ENCODE measurements at regions not wholly inside any gene's neighbourhood (a gene's known extent, or its start where the extent isn't known, plus 50 kb on each side); places are given as distances from the start of the nearest gene placed in this dataset.

DNA sequence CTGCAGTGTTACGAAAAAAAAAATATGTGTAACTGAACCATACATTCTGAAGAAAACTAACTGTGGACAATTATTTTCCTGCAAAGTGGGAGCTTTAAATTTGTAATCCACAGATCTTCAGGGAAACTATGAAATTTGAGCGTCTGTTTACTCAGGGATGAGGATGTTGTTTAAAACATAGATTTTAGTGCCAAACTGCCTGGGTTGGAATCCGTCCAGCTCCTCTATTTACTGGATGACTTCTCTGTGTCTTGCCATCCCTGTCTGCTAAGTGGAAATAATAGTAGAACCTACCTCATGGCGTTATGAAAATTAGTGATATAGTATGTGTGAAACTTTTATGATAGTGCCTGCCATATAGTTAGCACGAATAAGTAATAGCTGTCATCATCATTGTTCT lies 666.5 kb downstream of the SQOR start:
- DNase-seq (no peak), ATAC-seq (ENCODE audit: low FRiP score) (no peak)
- H3K27ac ChIP-seq (ENCODE audit: low read depth in 1 of 2, low read length in 2 of 2), result no peak overlapping the region
- H3K27me3 ChIP-seq (ENCODE audit: control insufficient read depth in 1 of 2, insufficient read depth in 2 of 2, low read length in 1 of 2), result no peaks in the 10 kb centered on the region
- no peaks in the 10 kb centered on the region for H3K36me3 ChIP-seq (ENCODE audit: control insufficient read depth in 1 of 2, insufficient read depth in 2 of 2, low read length in 1 of 2)
- intact Hi-C loops (cut with DNase I), result no loop called here
- no peak overlapping the region for H3K4me3 ChIP-seq (ENCODE audit: low read length in 2 of 2)
- peaks cover 0 to 2% of the 10 kb centered on the region in 2 donors for H3K4me1 ChIP-seq (ENCODE audit: control insufficient read depth in 1 of 2, insufficient read depth in 2 of 2, low read length in 2 of 2)
- no peaks in the 10 kb centered on the region for H3K9me3 ChIP-seq (ENCODE audit: control insufficient read depth, low read length)
- WGBS, 2 donors, result 81 to 90% methylated on average over 5 of the region's 5 CpGs

DNA sequence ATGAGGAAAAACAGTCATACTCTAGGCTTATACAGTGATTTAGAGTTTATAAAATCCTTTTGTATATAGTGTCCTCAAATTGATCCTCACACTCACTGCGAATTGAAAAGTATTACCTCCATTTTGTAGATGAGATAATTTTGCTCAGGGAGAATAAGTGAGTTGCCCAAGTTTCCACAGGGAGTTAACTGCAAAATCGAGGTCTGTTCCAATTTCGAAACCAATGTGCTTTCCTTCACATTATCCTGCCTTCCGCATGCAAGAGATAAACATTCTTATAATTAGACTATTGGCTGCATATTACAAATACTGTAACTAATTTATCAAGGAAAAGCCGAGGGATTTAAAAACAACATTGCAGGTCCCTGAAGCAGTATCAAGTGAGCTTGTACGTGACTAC lies 667.0 kb downstream of the SQOR start:
- intact Hi-C loops (cut with DNase I), result no loop called here
- H3K27me3 ChIP-seq (ENCODE audit: control insufficient read depth in 1 of 2, insufficient read depth in 2 of 2, low read length in 1 of 2), result no peaks in the 10 kb centered on the region
- no peak for DNase-seq
- H3K36me3 ChIP-seq (ENCODE audit: control insufficient read depth in 1 of 2, insufficient read depth in 2 of 2, low read length in 1 of 2), result no peaks in the 10 kb centered on the region
- no peak overlapping the region for H3K27ac ChIP-seq (ENCODE audit: low read depth in 1 of 2, low read length in 2 of 2)
- 63 to 76% methylated on average over 6 of the region's 6 CpGs for WGBS, 2 donors
- no peaks in the 10 kb centered on the region for H3K9me3 ChIP-seq (ENCODE audit: control insufficient read depth, low read length)
- ATAC-seq (ENCODE audit: low FRiP score), result no peak
- H3K4me3 ChIP-seq (ENCODE audit: low read length in 2 of 2), result no peak overlapping the region
- H3K4me1 ChIP-seq (ENCODE audit: control insufficient read depth in 1 of 2, insufficient read depth in 2 of 2, low read length in 2 of 2), result peaks cover 0 to 2% of the 10 kb centered on the region in 2 donors

DNA sequence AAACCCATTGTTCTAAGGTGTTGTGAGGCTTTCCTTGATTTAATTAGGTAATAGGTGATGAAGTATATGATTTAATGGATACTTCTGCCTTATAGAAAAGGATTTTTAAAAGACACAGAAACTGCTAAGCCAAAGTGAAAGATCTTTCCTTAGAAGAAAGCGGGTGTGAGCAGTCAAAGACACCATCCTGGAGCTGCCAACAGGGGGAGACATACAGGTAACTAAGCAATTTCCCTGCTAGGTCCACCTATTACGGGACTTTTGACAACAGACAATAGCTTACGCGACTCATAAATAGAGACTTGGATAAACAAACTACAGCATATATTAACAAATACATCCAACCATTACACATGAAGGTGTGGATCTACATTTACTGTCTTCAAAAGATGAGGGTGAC lies 669.5 kb downstream of the SQOR start:
- ATAC-seq (ENCODE audit: low FRiP score) (no peak), DNase-seq (no peak)
- Histone ChIP-seq H3K4me3 (ENCODE audit: low read length in 2 of 2) (no peak overlapping the region), H3K4me1 (ENCODE audit: control insufficient read depth in 1 of 2, insufficient read depth in 2 of 2, low read length in 2 of 2) (no peaks in the 10 kb centered on the region), H3K9me3 (ENCODE audit: control insufficient read depth, low read length) (no peaks in the 10 kb centered on the region), H3K27me3 (ENCODE audit: control insufficient read depth in 1 of 2, insufficient read depth in 2 of 2, low read length in 1 of 2) (no peaks in the 10 kb centered on the region), H3K27ac (ENCODE audit: low read depth in 1 of 2, low read length in 2 of 2) (no peak overlapping the region), H3K36me3 (ENCODE audit: control insufficient read depth in 1 of 2, insufficient read depth in 2 of 2, low read length in 1 of 2) (no peaks in the 10 kb centered on the region)
- WGBS, 2 donors, result 91 to 93% methylated on average over 4 of the region's 4 CpGs
- intact Hi-C loops (cut with DNase I), result no loop called here

DNA sequence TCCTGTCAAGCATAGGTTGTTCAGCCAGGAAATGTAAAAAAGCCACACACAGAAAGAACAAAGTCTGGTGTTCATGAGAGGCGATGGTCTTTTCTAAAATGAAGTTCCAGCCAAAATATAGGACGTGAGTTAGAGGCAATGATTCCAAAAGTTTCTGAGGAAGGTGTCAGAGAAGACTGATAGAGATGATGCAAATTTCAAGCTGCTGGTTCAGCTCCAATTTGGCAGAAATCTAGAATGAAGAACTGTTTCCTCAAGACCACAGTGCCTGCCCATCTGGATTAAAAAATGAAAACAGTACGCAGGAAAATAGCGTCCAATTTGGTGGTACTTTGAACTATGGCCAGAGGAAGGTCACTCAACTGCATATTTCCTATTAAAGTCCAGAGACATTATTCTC lies 672.9 kb downstream of the SQOR start:
- H3K36me3 ChIP-seq (ENCODE audit: control insufficient read depth in 1 of 2, insufficient read depth in 2 of 2, low read length in 1 of 2), result no peaks in the 10 kb centered on the region
- intact Hi-C loops (cut with DNase I), result no loop called here

DNA sequence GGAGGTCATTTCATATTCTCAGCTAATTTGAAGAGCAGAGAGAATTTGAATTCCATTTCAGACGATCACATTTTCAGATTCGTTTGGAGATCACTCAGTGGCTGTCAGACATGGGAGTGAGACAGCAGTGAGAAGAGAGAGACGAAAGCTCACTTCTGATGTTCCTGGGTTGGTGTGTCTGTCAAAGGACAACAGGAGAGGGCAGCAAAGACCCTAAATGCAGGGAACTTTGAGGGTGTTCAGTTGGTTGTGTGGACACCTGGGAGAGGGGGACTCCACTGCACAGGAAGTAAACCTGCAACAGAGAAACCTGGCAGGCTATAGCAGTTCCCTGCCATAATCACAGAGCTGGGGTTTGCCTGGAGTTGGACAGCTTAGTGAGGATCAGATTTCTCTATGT lies 675.1 kb downstream of the SQOR start:
- WGBS, 2 donors, result 52 to 57% methylated on average over 3 of the region's 3 CpGs
- Histone ChIP-seq H3K4me1 (ENCODE audit: control insufficient read depth in 1 of 2, insufficient read depth in 2 of 2, low read length in 2 of 2) (no peaks in the 10 kb centered on the region), H3K27ac (ENCODE audit: low read depth in 1 of 2, low read length in 2 of 2) (no peak overlapping the region), H3K36me3 (ENCODE audit: control insufficient read depth in 1 of 2, insufficient read depth in 2 of 2, low read length in 1 of 2) (no peaks in the 10 kb centered on the region), H3K4me3 (ENCODE audit: low read length in 2 of 2) (no peak overlapping the region), H3K27me3 (ENCODE audit: control insufficient read depth in 1 of 2, insufficient read depth in 2 of 2, low read length in 1 of 2) (no peaks in the 10 kb centered on the region), H3K9me3 (ENCODE audit: control insufficient read depth, low read length) (no peaks in the 10 kb centered on the region)
- no peak for DNase-seq
- intact Hi-C loops (cut with DNase I), result loop anchor here in 1 of 2 donors (5.0 kb wide), 1 partner anchor 192 kb away; no protein-coding TSS in a partner anchor
- ATAC-seq (ENCODE audit: low FRiP score), result no peak

More for the DNA sequence above, 672.9 kb downstream of the SQOR start:
- no peaks in the 10 kb centered on the region for H3K4me1 ChIP-seq (ENCODE audit: control insufficient read depth in 1 of 2, insufficient read depth in 2 of 2, low read length in 2 of 2)
- DNase-seq, result no peak
- H3K9me3 ChIP-seq (ENCODE audit: control insufficient read depth, low read length), result no peaks in the 10 kb centered on the region
- H3K4me3 ChIP-seq (ENCODE audit: low read length in 2 of 2), result no peak overlapping the region
- 33 to 42% methylated on average over 4 of the region's 4 CpGs for WGBS, 2 donors
- H3K27ac ChIP-seq (ENCODE audit: low read depth in 1 of 2, low read length in 2 of 2), result no peak overlapping the region
- no peak for ATAC-seq (ENCODE audit: low FRiP score)
- H3K27me3 ChIP-seq (ENCODE audit: control insufficient read depth in 1 of 2, insufficient read depth in 2 of 2, low read length in 1 of 2), result no peaks in the 10 kb centered on the region

DNA sequence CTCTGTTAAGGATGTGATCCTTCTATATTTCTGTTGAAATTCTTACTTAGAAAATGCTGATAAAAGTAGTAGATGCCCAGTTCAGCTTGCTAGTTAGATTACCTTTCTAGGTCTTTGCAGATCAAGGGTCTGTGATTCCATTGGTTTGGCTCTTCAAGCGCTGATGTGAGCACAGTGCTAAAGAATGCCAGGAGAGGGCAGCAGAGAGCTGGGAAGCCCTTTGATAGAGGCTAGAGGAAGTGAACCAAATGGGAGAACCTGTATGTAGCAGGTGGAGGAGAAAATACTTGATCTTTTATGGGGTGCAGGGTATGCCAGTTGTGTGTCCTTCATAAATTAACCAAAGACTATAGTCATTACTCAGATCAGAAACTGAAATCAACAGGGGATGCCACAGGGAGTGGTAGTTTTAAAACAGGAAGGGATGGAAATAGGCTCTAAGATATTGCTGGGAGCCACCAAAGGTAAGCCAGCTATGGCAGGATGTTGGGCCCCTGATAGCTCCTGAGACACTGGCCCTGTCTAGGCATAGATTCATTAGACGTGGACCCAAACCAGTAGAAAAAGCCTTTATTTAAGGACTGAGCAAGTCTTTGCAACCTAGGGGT lies 677.4 kb downstream of the SQOR start:
- peak; percentile 83 for ATAC-seq (ENCODE audit: low FRiP score)
- intact Hi-C loops (cut with DNase I), result loop anchor here in 1 of 2 donors (5.0 kb wide), 1 partner anchor 190 kb away; no protein-coding TSS in a partner anchor
- Histone ChIP-seq H3K4me3 (ENCODE audit: low read length in 2 of 2) (no peak overlapping the region), H3K27me3 (ENCODE audit: control insufficient read depth in 1 of 2, insufficient read depth in 2 of 2, low read length in 1 of 2) (no peaks in the 10 kb centered on the region), H3K27ac (ENCODE audit: low read depth in 1 of 2, low read length in 2 of 2) (no peak overlapping the region), H3K9me3 (ENCODE audit: control insufficient read depth, low read length) (no peaks in the 10 kb centered on the region), H3K36me3 (ENCODE audit: control insufficient read depth in 1 of 2, insufficient read depth in 2 of 2, low read length in 1 of 2) (no peaks in the 10 kb centered on the region), H3K4me1 (ENCODE audit: control insufficient read depth in 1 of 2, insufficient read depth in 2 of 2, low read length in 2 of 2) (no peaks in the 10 kb centered on the region)
- 32 to 44% methylated on average over 2 of the region's 2 CpGs for WGBS, 2 donors
- DNase-seq, result peak; percentile 67 to 82

DNA sequence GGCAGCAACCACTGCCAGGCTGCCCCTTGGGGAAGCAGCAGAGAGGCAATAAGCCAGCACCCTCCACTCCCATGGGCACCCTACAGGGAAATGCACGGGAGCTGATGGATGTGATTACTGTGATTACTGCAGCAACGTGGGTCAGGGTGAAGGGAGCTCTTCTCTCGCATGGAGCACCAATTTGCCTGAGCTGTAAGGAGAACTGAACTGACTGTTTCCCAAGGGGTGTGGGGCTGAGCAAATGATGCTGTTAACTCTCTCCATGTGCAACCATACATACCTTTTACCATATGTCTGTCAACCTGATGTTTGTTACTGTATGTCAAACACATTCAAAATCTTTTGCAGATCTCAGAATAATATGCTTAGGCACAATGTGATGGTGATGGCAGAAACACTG lies 680.6 kb downstream of the SQOR start:
- DNase-seq (no peak), ATAC-seq (ENCODE audit: low FRiP score) (no peak)
- Histone ChIP-seq H3K27me3 (ENCODE audit: control insufficient read depth in 1 of 2, insufficient read depth in 2 of 2, low read length in 1 of 2) (no peaks in the 10 kb centered on the region), H3K4me1 (ENCODE audit: control insufficient read depth in 1 of 2, insufficient read depth in 2 of 2, low read length in 2 of 2) (no peaks in the 10 kb centered on the region), H3K27ac (ENCODE audit: low read depth in 1 of 2, low read length in 2 of 2) (no peak overlapping the region), H3K4me3 (ENCODE audit: low read length in 2 of 2) (no peak overlapping the region), H3K36me3 (ENCODE audit: control insufficient read depth in 1 of 2, insufficient read depth in 2 of 2, low read length in 1 of 2) (no peaks in the 10 kb centered on the region), H3K9me3 (ENCODE audit: control insufficient read depth, low read length) (no peaks in the 10 kb centered on the region)
- intact Hi-C loops (cut with DNase I), result no loop called here
- 29 to 39% methylated on average over 3 of the region's 3 CpGs for WGBS, 2 donors

DNA sequence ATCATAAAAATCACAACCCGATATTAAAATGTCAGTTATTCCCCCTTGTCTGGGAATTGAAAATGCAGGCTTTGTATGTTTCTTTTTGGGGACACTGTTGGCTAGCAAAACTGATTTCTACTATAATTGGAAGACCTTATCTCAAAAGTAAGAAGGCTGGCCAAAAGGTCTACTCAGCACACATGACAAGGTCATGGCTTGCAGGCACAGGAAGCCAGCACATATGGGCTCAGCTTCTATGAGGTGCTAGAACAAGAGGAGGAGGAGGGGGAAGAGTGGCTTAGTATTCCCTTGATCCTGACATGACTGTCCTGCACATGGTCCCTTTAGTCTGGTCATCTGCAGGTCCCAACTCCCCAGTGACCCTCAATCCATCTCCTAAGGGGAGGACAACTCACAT lies 681.2 kb downstream of the SQOR start:
- 0 to 11% methylated on average over 1 of the region's 1 CpG for WGBS, 2 donors
- H3K9me3 ChIP-seq (ENCODE audit: control insufficient read depth, low read length), result no peaks in the 10 kb centered on the region
- H3K4me1 ChIP-seq (ENCODE audit: control insufficient read depth in 1 of 2, insufficient read depth in 2 of 2, low read length in 2 of 2), result no peaks in the 10 kb centered on the region
- no peaks in the 10 kb centered on the region for H3K36me3 ChIP-seq (ENCODE audit: control insufficient read depth in 1 of 2, insufficient read depth in 2 of 2, low read length in 1 of 2)
- DNase-seq, result no peak
- H3K27ac ChIP-seq (ENCODE audit: low read depth in 1 of 2, low read length in 2 of 2), result no peak overlapping the region
- intact Hi-C loops (cut with DNase I), result no loop called here
- H3K4me3 ChIP-seq (ENCODE audit: low read length in 2 of 2), result no peak overlapping the region
- no peak for ATAC-seq (ENCODE audit: low FRiP score)
- H3K27me3 ChIP-seq (ENCODE audit: control insufficient read depth in 1 of 2, insufficient read depth in 2 of 2, low read length in 1 of 2), result no peaks in the 10 kb centered on the region

DNA sequence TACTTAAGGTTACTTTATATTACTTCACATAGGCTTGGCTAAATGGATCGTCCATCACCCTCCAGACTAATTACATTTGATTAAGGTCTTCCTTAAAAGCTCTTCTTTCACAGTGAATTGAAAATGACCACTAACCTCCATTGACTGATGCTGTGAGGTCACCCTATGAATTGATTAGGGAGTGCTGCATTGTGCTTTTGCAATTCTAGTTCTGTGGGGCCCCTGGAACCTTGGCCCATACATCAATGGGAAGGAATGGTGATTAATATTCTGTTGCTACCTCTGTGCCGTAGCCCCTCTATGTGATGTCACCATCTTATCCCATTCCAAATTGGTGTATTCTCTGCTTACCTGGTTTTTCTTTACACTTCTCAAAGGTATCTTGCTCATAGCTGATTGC lies 682.2 kb downstream of the SQOR start:
- Histone ChIP-seq H3K4me3 (ENCODE audit: low read length in 2 of 2) (no peak overlapping the region), H3K4me1 (ENCODE audit: control insufficient read depth in 1 of 2, insufficient read depth in 2 of 2, low read length in 2 of 2) (no peaks in the 10 kb centered on the region), H3K27ac (ENCODE audit: low read depth in 1 of 2, low read length in 2 of 2) (no peak overlapping the region), H3K27me3 (ENCODE audit: control insufficient read depth in 1 of 2, insufficient read depth in 2 of 2, low read length in 1 of 2) (no peaks in the 10 kb centered on the region), H3K9me3 (ENCODE audit: control insufficient read depth, low read length) (no peaks in the 10 kb centered on the region), H3K36me3 (ENCODE audit: control insufficient read depth in 1 of 2, insufficient read depth in 2 of 2, low read length in 1 of 2) (no peaks in the 10 kb centered on the region)
- intact Hi-C loops (cut with DNase I), result no loop called here
- DNase-seq, result no peak
- ATAC-seq (ENCODE audit: low FRiP score), result no peak
- 96 to 97% methylated on average over 2 of the region's 2 CpGs for WGBS, 2 donors

All from aorta (tissue), 5 donors.